ENCODE measurements at regions not wholly inside any gene's neighbourhood (a gene's known extent, or its start where the extent isn't known, plus 50 kb on each side); places are given as distances from the start of the nearest gene placed in this dataset.

- DNase-seq = no peak
These were observed 495.7 kb downstream of the INHBA start for GRCh38 chr7:41207141-41207540.

- no peak for DNase-seq
These were observed 496.6 kb downstream of the INHBA start for GRCh38 chr7:41206267-41206666.

GRCh38 chr7:41205600-41205999, 497.3 kb downstream of the INHBA start:
- DNase-seq = no peak

GRCh38 chr7:41203542-41203941, 499.3 kb downstream of the INHBA start:
- DNase-seq = no peak

GRCh38 chr7:41201021-41201420, 501.9 kb downstream of the INHBA start:
- no peak for DNase-seq

GRCh38 chr7:41199136-41199535, 503.8 kb downstream of the INHBA start:
- DNase-seq = no peak

- DNase-seq = no peak
These were observed 504.4 kb downstream of the INHBA start for GRCh38 chr7:41198502-41198901.

GRCh38 chr7:41197769-41198168, 505.1 kb downstream of the INHBA start:
- no peak for DNase-seq

- DNase-seq = no peak
These were observed 509.1 kb downstream of the INHBA start for GRCh38 chr7:41193738-41194282.

GRCh38 chr7:41190581-41190980, 512.3 kb downstream of the INHBA start:
- no peak for DNase-seq

- no peak for DNase-seq
These were observed 513.0 kb downstream of the INHBA start for GRCh38 chr7:41189866-41190265.

GRCh38 chr7:41188163-41189130, 514.4 kb downstream of the INHBA start:
- no peak for DNase-seq

- DNase-seq = no peak
These were observed 515.6 kb downstream of the INHBA start for GRCh38 chr7:41187322-41187721.

- no peak for DNase-seq
These were observed 517.0 kb downstream of the INHBA start for GRCh38 chr7:41185851-41186250.

GRCh38 chr7:41183741-41184140, 519.1 kb downstream of the INHBA start:
- DNase-seq = no peak

- no peak for DNase-seq
These were observed 520.1 kb downstream of the INHBA start for GRCh38 chr7:41182782-41183181.

- no peak for DNase-seq
These were observed 527.5 kb downstream of the INHBA start for GRCh38 chr7:41175435-41175834.

- DNase-seq = no peak
These were observed 528.4 kb downstream of the INHBA start for GRCh38 chr7:41174521-41174920.

GRCh38 chr7:41170466-41170865, 532.4 kb downstream of the INHBA start:
- DNase-seq = no peak

- no peak for DNase-seq
These were observed 533.6 kb downstream of the INHBA start for GRCh38 chr7:41169317-41169716.

- DNase-seq = no peak
These were observed 535.1 kb downstream of the INHBA start for GRCh38 chr7:41167836-41168235.

GRCh38 chr7:41164440-41164839, 538.5 kb downstream of the INHBA start:
- DNase-seq = no peak

- no peak for DNase-seq
These were observed 538.9 kb downstream of the INHBA start for GRCh38 chr7:41163991-41164390.

GRCh38 chr7:41162612-41163011, 540.3 kb downstream of the INHBA start:
- no peak for DNase-seq

Data from CD4-positive, alpha-beta T cell treated with Interleukin-21 for 1 hour (primary cell).